ENCODE measurements at regions not wholly inside any gene's neighbourhood (a gene's known extent, or its start where the extent isn't known, plus 50 kb on each side); places are given as distances from the start of the nearest gene placed in this dataset.

DNA sequence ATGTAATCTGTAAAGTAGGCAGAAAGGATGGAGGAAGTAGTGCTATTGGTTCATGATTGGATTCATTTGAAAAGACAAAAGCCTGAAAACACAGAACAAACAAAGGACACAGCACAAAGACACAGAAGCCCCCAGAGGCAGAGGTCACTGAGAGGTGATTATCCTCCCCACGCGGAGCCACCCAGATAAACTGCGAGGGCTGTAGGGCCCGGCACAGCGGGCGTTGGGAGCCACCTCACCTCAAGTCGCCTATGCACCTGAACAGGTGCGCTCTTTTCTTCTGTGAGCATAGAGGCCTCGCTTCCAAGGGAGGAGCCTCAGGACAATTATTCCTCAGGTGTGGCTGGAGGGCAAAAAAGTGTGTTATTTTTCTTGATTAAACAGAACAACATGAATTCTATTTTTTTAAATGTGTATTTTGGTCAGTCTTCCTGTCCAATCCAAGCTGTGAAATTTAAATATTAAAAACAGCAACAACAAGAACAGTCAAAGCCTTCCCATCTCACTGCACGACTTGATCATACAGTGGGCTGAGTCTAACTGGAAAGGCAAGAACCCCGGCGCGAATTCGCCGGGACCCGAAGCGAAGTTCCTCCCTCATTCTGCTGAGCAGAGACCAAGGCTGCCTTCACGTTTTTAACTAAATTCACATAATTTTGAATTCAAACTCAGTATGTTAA lies 205.3 kb downstream of the THBS2 start:
- no peak for TF ChIP-seq CTCF (conservative IDR thresholded peaks at IDR 0.05; ENCODE audit: low read depth, low read length)
- H2AFZ ChIP-seq (ENCODE audit: low read depth): no peak overlapping the region

GRCh38 chr6:169047345-169047744 lies 206.3 kb downstream of the THBS2 start:
- no peak overlapping the region for H3K4me3 ChIP-seq (IDR thresholded peaks at IDR 0.05; ENCODE audit: insufficient read depth, low read depth, low read length)
- no peak overlapping the region for H3K4me2 ChIP-seq
- H3K79me2 ChIP-seq (ENCODE audit: insufficient read depth, low read depth): no peaks in the 10 kb centered on the region
- no peaks in the 10 kb centered on the region for H3K4me1 ChIP-seq (ENCODE audit: low read depth, poor library complexity, severe bottlenecking)
- no peak for TF ChIP-seq CTCF (conservative IDR thresholded peaks at IDR 0.05; ENCODE audit: low read depth, low read length)
- no peaks in the 10 kb centered on the region for H3K36me3 ChIP-seq (ENCODE audit: insufficient read depth)
- H3K9ac ChIP-seq: no peak overlapping the region
- H3K27me3 ChIP-seq (ENCODE audit: insufficient read depth, low read depth): no peaks in the 10 kb centered on the region
- no peaks in the 10 kb centered on the region for H4K20me1 ChIP-seq (ENCODE audit: insufficient read depth)
- no peak overlapping the region for H3K27ac ChIP-seq
- no peak overlapping the region for H2AFZ ChIP-seq (ENCODE audit: low read depth)

More for the DNA sequence above, 205.3 kb downstream of the THBS2 start:
- H3K27me3 ChIP-seq (ENCODE audit: insufficient read depth, low read depth): no peaks in the 10 kb centered on the region
- no peaks in the 10 kb centered on the region for H3K79me2 ChIP-seq (ENCODE audit: insufficient read depth, low read depth)
- no peak overlapping the region for H3K4me2 ChIP-seq
- no peaks in the 10 kb centered on the region for H3K4me1 ChIP-seq (ENCODE audit: low read depth, poor library complexity, severe bottlenecking)
- no peak overlapping the region for H3K9ac ChIP-seq
- H3K27ac ChIP-seq: no peak overlapping the region
- no peaks in the 10 kb centered on the region for H4K20me1 ChIP-seq (ENCODE audit: insufficient read depth)
- no peaks in the 10 kb centered on the region for H3K36me3 ChIP-seq (ENCODE audit: insufficient read depth)
- H3K4me3 ChIP-seq (IDR thresholded peaks at IDR 0.05; ENCODE audit: insufficient read depth, low read depth, low read length): no peak overlapping the region

DNA sequence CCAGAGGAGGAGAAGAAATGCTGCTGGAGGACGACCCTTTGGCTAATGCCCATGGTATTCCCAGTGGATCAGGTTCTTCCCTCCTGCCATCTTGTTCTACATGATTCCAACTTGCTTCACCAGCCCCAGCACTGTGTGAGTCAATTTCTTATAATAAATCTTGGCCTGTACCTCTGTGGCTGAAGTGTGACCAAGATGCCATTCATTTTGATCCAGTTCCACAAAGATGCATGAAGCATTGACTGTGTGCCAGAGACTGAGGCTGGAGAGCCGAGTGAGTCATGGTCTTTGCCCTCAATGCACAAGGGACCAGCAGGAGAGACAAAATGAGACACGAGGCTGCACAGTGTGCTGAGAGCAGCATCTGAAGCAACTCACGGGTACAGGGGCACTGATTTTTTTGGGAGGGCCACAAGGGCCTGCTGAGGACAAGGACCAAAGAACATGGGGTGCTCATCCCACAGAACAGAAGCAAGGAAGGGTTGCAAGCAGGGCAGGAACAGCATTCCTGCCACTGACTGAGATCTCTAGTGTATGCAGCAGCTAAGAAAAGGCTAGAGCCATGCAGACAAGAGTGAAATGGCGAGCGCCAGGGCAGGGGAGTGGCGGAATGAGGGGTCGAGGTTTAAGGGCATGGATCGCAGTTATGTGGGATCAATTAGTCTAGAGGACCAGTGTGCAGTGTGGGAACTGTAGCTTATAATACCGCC lies 207.0 kb downstream of the THBS2 start:
- Histone ChIP-seq H3K4me3 (IDR thresholded peaks at IDR 0.05; ENCODE audit: insufficient read depth, low read depth, low read length) (no peak overlapping the region), H2AFZ (ENCODE audit: low read depth) (no peak overlapping the region), H3K4me1 (ENCODE audit: low read depth, poor library complexity, severe bottlenecking) (no peaks in the 10 kb centered on the region), H3K27ac (no peak overlapping the region), H3K79me2 (ENCODE audit: insufficient read depth, low read depth) (no peaks in the 10 kb centered on the region), H3K27me3 (ENCODE audit: insufficient read depth, low read depth) (no peaks in the 10 kb centered on the region), H3K4me2 (no peak overlapping the region), H3K36me3 (ENCODE audit: insufficient read depth) (no peaks in the 10 kb centered on the region), H3K9ac (no peak overlapping the region), H4K20me1 (ENCODE audit: insufficient read depth) (no peaks in the 10 kb centered on the region)
- TF ChIP-seq CTCF (conservative IDR thresholded peaks at IDR 0.05; ENCODE audit: low read depth, low read length): no peak

- Histone ChIP-seq H3K36me3 (ENCODE audit: insufficient read depth) (no peaks in the 10 kb centered on the region), H3K4me1 (ENCODE audit: low read depth, poor library complexity, severe bottlenecking) (no peaks in the 10 kb centered on the region), H3K4me3 (IDR thresholded peaks at IDR 0.05; ENCODE audit: insufficient read depth, low read depth, low read length) (no peak overlapping the region), H3K9ac (no peak overlapping the region), H3K27me3 (ENCODE audit: insufficient read depth, low read depth) (no peaks in the 10 kb centered on the region), H3K79me2 (ENCODE audit: insufficient read depth, low read depth) (no peaks in the 10 kb centered on the region), H3K4me2 (no peak overlapping the region), H4K20me1 (ENCODE audit: insufficient read depth) (no peaks in the 10 kb centered on the region), H3K27ac (no peak overlapping the region), H2AFZ (ENCODE audit: low read depth) (no peak overlapping the region)
- no peak for TF ChIP-seq CTCF (conservative IDR thresholded peaks at IDR 0.05; ENCODE audit: low read depth, low read length)
Observed at GRCh38 chr6:169046021-169046420, 207.6 kb downstream of the THBS2 start.
